Glomerular endothelial cell (primary cell): ENCODE measurements at regions not wholly inside any gene's neighbourhood (a gene's known extent, or its start where the extent isn't known, plus 50 kb on each side); places are given as distances from the start of the nearest gene placed in this dataset.
A peak's percentile ranks its signal among the peaks of the same experiment; 100 is the strongest.

Source experiments
- DNase-seq: peaks from one replicate; pipeline ENCODE4 v3.0.0-alpha.2; 2011; ENCODE audit warnings: low read depth, low spot score; ENCODE audit errors: extremely low read depth

DNA sequence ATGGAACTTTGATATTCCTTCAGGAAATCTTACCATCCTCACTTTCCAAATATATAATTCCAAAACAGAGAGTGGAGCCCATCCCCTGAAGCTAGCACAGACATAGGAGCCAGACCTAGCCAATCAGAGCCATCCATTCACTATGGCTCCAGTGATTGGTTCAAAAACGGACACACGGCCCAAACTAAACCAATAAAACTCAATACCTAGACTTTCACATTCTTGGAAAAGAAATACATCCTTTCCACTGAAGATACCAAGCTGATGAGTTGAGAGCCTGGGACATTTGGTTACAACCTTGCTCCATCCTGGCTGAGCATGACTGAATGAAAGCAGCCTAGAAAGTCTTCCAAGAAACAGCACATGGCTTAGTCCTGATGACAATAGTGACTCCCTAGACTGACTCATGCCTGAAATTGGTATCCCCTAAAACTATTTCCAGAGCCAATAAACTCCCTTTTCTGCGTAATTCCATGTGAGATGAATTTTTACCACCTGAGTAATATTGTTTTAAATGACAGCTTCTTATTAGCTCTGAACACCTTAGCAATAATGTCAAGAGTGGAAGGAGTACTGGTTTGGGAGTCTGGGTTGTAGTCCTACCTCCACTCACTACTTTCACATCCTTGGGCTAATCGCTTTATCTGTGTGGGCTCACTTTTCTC, 189.6 kb upstream of the LNX1 start:
- no peak for DNase-seq

- DNase-seq: no peak
Observed at GRCh38 chr4:53779025-53779424, 187.7 kb upstream of the LNX1 start.

DNA sequence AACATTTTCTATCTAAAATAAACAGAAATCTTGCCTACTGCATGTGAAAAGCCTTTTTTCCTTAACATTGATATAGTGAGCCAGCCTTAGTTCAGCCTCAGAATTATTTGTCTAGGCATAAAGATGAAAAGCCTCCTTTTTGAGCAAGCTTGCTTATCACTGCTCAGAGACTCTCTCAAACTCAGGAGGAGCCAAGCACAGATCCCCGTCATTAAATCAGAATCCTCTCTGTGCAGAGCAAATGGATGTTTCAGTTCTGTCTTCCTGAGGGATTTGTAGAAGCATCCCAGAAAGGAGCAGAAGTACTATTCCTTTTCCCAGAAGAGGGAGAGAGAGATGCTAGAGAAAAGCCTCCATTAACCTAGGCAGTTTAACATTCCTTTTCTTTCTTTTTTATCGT, 186.9 kb upstream of the LNX1 start:
- no peak for DNase-seq

DNA sequence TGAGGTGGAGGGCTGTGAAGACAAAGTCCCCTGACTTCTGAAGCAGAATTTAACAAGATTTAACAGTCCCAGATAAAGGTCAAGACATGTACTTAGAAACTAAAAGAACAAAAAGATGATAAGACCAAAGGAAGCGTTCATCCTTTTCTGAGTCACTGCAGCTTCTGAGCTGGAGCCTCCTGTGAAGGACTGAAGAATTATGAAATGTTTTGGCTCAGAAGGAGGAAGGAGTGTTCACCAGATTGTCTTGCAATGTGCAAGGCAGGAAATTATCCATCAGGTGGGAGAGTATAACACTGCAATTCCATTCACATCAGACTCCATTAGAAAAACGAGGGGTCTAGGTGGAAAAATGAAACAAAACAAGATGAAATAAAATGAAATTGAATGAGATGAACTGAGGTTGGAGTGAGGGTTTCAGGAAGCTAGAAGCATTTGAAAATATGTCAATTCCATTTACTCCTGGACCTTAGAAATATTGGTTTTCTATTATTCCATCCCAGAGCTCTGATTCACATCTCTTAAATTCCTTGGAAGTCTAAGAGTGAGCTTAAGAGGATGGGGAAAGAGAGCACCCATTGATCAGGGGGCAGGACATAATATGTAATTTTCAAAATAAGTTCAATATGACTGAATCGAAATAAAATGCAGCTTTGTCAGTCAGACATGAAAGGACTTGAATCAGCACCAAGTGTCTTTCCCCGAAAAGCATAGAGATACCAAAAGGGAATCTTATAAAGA, 186.1 kb upstream of the LNX1 start:
- DNase-seq: no peak

DNA sequence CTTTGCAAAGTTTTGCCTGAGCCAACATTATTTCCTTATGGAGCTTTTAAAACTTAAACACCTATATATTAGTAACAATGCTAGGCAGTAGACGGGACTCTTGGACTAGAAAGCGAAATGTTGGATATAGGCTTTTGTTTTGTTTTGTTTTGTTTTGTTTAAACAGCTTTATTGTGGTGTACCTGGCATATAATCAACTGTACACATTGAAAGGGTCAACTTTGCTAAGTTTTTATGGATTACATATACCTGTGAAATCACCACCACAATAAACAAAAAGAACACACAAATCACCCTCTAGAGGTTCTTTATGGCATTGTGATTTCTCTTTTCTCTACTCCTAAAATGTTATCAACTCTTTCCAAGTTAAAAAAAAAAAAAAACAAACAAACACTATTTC, 184.9 kb upstream of the LNX1 start:
- DNase-seq: no peak

- no peak for DNase-seq
Observed at GRCh38 chr4:53775381-53775780, 184.1 kb upstream of the LNX1 start.

DNA sequence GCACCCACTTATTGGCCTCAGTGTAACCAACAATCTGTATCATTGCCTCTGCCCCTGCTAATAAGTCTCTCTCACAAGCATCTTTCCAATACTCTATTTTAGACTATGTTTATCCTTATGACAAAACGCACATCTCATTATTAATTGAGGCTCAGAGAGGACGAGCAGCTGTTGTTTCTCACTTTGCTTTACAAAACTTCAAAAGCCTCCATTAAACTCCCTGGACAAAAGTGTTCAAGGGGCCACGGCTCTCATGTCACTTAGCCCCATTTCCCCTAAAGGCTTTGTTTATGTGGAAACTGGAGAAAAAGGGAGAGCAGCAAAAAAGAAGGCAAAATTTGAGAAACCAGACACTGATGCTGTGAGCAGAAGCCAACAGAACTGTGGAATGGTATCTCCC, 180.0 kb upstream of the LNX1 start:
- no peak for DNase-seq

DNA sequence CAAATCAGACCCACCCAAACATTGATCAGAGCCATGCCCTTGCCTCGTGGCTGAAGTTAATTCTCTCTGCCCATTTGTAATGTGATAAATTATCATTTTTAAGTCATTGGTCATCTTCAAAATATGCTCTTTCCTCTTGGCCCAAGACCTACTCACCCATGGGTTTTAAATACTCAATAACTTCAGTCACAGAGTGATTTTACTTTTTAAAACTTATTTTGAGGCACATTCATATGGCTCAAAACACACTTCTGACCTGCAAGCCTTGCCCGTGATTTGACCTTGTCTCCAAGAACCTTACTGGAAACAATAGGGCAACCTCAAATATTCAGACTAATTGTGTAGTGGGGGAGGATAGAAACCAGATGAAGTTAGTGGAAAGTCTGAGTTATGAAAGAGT, 176.2 kb upstream of the LNX1 start:
- DNase-seq: no peak

DNA sequence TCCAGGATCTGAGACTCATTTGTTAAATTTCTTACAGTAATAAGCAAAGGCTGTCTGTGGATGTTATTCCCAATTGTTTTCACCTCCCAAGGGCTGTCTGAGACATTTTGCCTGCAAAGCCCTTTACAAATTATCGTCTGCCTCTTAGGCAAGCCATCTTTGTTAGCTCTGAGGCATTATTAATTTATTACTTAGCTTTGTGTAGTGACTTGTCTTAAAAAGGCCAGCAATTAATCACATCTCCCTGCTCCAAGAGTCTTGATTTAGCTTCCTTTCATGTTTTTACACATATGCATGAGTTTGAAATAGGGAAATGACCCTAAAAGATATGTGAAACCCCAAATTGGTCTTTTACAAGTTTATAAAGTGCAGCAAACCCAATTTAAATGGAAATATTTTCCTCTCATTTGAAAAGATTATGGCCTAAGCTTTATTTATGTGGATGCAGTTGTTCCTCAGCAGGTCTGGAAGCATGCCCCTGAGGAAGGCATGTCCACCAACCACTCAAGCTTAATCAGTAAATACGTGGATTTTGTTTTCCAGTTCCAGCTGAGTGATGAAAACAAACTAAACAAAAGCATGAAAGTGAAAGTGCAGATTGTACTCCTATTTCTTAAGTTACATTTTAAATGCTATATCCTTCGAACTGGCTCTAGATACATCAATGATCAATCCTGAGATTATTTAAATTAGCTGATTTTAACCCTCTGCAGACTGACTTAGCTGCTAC, 173.6 kb upstream of the LNX1 start:
- DNase-seq: no peak

DNA sequence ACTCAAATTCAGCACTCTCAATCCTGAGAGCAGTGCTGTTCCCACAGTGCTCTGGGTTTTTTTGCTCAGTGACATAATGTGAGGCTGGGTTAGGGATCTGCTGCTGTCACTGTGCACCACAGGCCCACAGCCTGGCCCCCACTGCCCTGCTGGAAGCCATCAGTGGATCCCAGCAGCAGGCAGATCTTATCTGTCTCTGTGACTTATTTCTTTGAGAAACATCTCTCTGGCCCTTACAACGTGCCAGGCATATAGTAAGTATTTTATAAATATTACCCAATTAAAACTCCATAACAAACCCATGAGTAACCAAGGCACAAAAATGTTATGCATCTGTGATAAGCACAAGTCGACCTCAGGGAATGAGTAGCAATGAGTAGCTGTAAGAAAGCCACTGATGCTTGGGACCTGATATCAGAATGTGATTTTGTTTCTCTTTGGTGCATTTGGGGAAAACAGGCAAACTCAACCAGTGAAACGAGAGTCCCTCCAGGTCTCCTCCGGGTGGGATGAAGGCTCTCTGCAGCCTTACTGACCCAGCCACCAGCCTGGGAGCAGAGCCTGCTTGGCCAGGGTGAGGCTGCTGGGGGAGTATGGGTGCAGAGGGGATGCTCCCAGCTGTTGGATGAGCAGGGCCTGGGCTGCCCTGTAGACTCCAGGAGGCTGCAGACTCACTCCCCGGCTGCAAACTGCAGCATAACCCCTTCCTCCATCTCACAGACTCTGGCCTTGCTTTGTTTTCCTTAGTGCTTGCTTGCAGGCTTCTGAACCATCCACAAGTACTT, 172.7 kb upstream of the LNX1 start:
- DNase-seq: no peak

DNA sequence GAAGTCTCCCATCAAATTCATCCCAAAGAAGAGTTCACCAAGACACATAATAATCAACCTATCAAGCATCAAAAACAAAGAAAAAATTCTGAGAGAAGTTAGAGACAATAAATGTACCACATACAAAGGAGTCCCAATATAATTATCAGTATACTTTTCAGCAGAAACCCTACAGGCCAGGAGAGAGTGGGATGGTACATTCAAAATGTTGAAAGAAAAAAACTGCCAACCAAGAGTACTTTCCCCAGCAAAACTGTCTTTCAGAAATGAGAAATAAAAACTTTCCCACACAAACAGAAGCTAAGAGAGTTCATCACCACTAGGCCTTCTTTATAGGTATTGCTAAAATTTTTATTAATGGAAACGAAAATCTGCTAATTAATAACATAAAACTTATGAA, 164.4 kb upstream of the LNX1 start:
- no peak for DNase-seq

- DNase-seq: no peak
Observed at GRCh38 chr4:53752124-53752523, 160.8 kb upstream of the LNX1 start.

DNA sequence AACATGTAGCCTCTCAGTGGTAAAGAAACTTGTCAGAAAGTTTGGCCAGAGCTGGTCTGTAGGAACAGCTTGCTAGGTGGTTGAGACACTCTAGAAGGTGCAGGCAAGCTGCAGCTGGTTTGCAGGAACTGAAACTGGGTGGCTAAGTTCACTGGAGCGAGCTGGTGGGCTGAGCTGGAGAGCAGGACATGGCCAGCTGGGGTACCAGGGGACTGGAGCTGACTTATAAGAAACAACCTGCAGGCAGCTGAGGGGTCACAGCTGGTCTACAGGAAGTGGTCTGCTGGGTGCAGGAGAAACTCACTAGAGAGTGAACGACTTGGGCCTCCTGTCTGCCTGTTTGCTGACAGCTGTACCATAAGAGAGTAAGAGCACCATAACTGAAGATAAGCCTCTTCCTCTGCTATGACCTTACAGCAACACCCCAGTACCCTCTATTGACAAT, 157.1 kb upstream of the LNX1 start:
- DNase-seq: no peak

DNA sequence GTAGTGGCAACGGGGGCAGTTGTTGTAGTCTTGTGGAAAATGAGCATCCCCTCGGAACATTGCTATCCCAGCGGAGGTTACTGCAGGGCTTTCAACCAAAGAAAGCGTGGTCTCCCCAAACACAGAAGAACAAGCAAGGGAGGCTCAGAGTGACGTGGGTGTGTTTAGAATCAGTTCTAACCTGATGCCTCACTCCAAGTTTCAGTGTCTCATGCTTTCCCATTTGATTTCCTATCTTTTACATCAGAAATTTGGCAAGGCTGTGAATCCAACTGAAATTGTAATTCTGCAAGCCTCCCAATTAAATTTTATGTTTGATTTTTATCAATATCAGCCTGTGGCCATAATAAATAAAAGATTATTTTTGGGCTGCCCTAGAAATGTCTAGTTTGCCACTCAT, 156.1 kb upstream of the LNX1 start:
- DNase-seq: no peak

DNA sequence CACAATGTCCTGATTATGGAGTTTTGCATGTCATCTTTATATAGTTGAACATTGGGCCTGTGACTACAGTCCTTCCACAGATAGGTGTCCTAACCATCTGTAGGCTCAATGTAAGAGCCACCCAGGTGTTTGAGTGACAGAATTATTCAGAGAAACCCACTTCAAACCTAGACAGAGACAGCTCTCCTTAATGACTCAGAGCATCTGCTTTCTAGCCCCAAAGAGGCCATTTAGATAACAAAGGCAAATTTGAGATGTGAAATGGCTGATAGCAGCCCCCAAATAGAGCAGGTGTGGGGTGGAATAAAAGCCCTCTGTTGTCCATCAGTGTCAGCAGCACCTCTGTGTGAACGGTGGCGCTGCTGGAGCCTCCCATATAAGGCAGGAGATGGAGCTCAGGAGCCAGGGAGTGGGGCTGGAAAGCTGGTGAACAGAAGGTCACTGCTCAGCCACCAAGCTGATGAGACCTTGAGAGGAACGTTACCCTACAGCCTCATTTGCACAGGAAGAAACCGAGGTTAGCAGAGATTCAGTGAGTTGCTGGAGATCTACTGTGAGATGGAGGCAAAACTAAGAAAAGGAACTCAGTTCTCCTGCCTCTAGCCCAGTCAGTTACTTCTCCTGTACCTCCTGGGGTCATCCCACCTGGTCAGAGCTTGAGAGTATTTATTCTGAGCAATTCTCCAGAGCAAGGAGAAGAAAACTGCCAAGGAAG, 153.3 kb upstream of the LNX1 start:
- DNase-seq: no peak

DNA sequence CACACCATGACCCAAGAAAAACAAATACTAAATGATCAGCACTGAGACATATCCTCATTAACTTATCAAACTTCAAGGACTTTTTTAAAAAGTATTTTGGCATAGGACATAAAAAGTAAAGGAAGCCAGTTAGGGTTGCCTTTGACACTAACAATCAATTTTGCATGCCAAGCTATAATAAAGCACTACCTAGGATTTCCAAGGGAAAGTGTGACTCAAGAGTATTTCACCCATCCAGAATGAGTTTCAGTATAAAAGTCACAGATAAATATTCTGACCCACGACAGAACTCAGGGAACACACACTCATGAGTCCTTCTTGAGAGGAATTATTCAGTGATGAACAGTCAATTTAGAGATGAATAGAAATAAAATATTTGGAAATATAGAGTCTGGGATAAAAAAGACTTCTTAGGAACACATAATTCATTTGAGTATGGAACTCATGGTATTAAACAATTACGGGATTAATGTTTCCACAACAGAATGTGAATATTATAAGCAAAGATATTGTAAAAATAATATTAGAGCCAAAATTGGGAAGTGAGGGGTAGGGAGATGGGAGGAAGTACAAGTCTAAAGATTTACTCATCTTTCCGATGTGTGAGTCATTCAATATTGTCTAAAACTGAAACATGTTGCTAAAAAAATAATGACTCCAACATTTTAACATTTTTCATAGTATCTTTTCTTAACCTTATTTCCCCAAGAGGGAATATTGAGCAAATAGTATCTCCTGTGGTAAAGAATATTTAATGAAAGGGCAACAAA, 143.5 kb upstream of the LNX1 start:
- DNase-seq: peak; percentile 14

DNA sequence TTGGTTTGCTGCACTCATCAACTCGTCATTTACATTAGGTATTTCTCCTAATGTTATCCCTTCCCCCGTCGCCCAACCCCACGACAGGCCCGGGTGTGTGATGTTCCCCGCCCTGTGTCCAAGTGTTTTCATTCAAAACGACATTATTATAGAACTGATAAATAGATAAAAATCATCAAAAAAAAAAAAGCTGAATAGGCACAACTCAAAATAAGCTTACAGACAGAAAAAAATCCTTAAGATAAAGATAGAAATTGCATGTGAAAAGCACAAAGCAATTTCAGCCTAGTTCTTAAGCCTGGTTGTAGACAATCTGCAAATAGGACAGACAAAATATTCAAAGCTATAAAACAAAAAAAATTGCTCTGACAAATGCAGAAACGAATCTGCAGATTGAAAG, 142.9 kb upstream of the LNX1 start:
- no peak for DNase-seq

GRCh38 chr4:53732661-53733060, 141.4 kb upstream of the LNX1 start:
- DNase-seq: no peak

GRCh38 chr4:53730031-53730805, 138.9 kb upstream of the LNX1 start:
- no peak for DNase-seq
